ENCODE measurements at regions not wholly inside any gene's neighbourhood (a gene's known extent, or its start where the extent isn't known, plus 50 kb on each side); places are given as distances from the start of the nearest gene placed in this dataset.

GRCh38 chr18:22663378-22663777, 245.7 kb upstream of the CTAGE1 start (continued):
- TF ChIP-seq, protein P1, sequence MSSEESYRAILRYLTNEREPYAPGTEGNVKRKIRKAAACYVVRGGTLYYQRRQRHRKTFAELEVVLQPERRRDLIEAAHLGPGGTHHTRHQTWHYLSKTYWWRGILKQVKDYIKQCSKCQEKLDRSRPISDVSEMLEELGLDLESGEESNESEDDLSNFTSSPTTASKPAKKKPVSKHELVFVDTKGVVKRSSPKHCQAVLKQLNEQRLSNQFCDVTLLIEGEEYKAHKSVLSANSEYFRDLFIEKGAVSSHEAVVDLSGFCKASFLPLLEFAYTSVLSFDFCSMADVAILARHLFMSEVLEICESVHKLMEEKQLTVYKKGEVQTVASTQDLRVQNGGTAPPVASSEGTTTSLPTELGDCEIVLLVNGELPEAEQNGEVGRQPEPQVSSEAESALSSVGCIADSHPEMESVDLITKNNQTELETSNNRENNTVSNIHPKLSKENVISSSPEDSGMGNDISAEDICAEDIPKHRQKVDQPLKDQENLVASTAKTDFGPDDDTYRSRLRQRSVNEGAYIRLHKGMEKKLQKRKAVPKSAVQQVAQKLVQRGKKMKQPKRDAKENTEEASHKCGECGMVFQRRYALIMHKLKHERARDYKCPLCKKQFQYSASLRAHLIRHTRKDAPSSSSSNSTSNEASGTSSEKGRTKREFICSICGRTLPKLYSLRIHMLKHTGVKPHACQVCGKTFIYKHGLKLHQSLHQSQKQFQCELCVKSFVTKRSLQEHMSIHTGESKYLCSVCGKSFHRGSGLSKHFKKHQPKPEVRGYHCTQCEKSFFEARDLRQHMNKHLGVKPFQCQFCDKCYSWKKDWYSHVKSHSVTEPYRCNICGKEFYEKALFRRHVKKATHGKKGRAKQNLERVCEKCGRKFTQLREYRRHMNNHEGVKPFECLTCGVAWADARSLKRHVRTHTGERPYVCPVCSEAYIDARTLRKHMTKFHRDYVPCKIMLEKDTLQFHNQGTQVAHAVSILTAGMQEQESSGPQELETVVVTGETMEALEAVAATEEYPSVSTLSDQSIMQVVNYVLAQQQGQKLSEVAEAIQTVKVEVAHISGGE (CRISPR knock-in tag; IDR thresholded peaks at IDR 0.05): no peak

- H3K27me3 ChIP-seq (replicated peaks in 1 of 2; ENCODE audit: control insufficient read depth in 2 of 2, insufficient read depth in 2 of 2, low read length in 1 of 2): no peaks in the 10 kb centered on the region
Measured at GRCh38 chr18:22666411-22666940, 248.8 kb upstream of the CTAGE1 start.

More at GRCh38 chr18:22666411-22666940, 248.8 kb upstream of the CTAGE1 start:
- CTCF ChIA-PET: no interaction called here
- BruUV-seq (replicated peaks): no TSS peak
- DNase-seq (ENCODE audit: low read depth, low spot score) (no peak), FAIRE-seq (no peak), ATAC-seq (peak; percentile 13; the same call in 1 of the 3 replicates)
- Histone ChIP-seq H2AFZ (ENCODE audit: control insufficient read depth, low read depth, low read length) (no peak overlapping the region), H3K4me3 (no peak overlapping the region), H3K4me2 (ENCODE audit: control insufficient read depth, insufficient read depth) (no peak overlapping the region), H4K20me1 (ENCODE audit: control insufficient read depth, insufficient read depth) (no peaks in the 10 kb centered on the region), H3K4me1 (ENCODE audit: control insufficient read depth, insufficient read depth, low read length) (0 out of 2 replicates have a peak, but pooled peaks cover 4% of the 10 kb centered on the region), H3K27ac (ENCODE audit: control insufficient read depth, insufficient read depth) (no peak overlapping the region), H3K36me3 (ENCODE audit: control insufficient read depth in 2 of 2, insufficient read depth in 2 of 2, low read length in 1 of 2) (no peaks in the 10 kb centered on the region), H3K9me3 (replicated peaks; ENCODE audit: control insufficient read depth, insufficient read depth, low read length) (no peaks in the 10 kb centered on the region; the same call in 2 of the 3 replicates), H3K79me2 (ENCODE audit: control insufficient read depth, insufficient read depth, low read length) (no peaks in the 10 kb centered on the region), H3K9ac (ENCODE audit: control insufficient read depth, insufficient read depth, low read length) (no peak overlapping the region)
- POLR2A ChIA-PET: no interaction called here
- TF ChIP-seq ASH2L (IDR thresholded peaks at IDR 0.05; ENCODE audit: borderline replicate concordance, low read depth) (no peak), IKZF2 (IDR thresholded peaks at IDR 0.05) (peak in 1 of 2 experiments; percentile 27; a peak in 1 of 4 replicates)
- SMC1A ChIA-PET (ENCODE audit: uncharacterized antibody, unreplicated experiment): interaction anchor here (0.6 kb wide), 1 partner anchor 167 kb away, joined by 3 read pairs; no protein-coding TSS in a partner anchor
- intact Hi-C loops (cut with micrococcal nuclease; ENCODE audit: unreplicated experiment) (no loop called here), in situ Hi-C loops (cut with MboI) (no loop called here)
- 69% methylated on average over 4 of the region's 4 CpGs for WGBS (ENCODE audit: insufficient coverage, insufficient replicate concordance, low lambda C conversion rate, missing lambda C conversion rate)
- RAD21 ChIA-PET (ENCODE audit: unreplicated experiment): no interaction called here

All from GM12878 (cell line).